Hepatocyte (in vitro differentiated cells): ENCODE measurements at regions not wholly inside any gene's neighbourhood (a gene's known extent, or its start where the extent isn't known, plus 50 kb on each side); places are given as distances from the start of the nearest gene placed in this dataset.
A peak's percentile ranks its signal among the peaks of the same experiment; 100 is the strongest.

Experiments used
- DNase-seq: peaks from one replicate; pipeline ENCODE4 v3.0.0-alpha.2; 2016; ENCODE audit warnings: low spot score
- H2AFZ ChIP-seq: fragments of 200-600 bp; sonication (generic); 2 replicates; pipeline ENCODE4 v1.6.0; 2016; ENCODE audit warnings: antibody characterized with exemption, mild to moderate bottlenecking
- H3K27ac ChIP-seq: fragments of 200-600 bp; sonication (generic); 2 replicates; pipeline ENCODE4 v1.5.1; 2016; ENCODE audit warnings: mild to moderate bottlenecking
- H3K27me3 ChIP-seq: fragments of 200-600 bp; sonication (generic); 2 replicates; pipeline ENCODE4 v1.6.1; 2016
- H3K36me3 ChIP-seq: fragments of 200-600 bp; sonication (generic); replicated peaks from 2 replicates; pipeline ENCODE4 v1.5.1; 2016; ENCODE audit warnings: low read depth; ENCODE audit not compliant: insufficient read depth
- H3K4me1 ChIP-seq: fragments of 200-600 bp; sonication (generic); 2 replicates; pipeline ENCODE4 v1.5.1; 2016; ENCODE audit warnings: mild to moderate bottlenecking, moderate library complexity; ENCODE audit not compliant: insufficient read depth
- H3K4me2 ChIP-seq: fragments of 200-600 bp; sonication (generic); 2 replicates; pipeline ENCODE4 v1.6.0; 2016
- H3K4me3 ChIP-seq: fragments of 200-600 bp; sonication (generic); 2 replicates; pipeline ENCODE4 v1.5.1; 2016; ENCODE audit warnings: mild to moderate bottlenecking
- H3K79me2 ChIP-seq: fragments of 200-600 bp; sonication (generic); 2 replicates; pipeline ENCODE4 v1.6.0; 2017; ENCODE audit warnings: mild to moderate bottlenecking
- H3K9me2 ChIP-seq: fragments of 200-600 bp; sonication (generic); replicated peaks from 2 replicates; pipeline ENCODE4 v1.6.0; 2017; ENCODE audit warnings: mild to moderate bottlenecking; ENCODE audit not compliant: insufficient read depth
- H3K9me3 ChIP-seq: fragments of 200-600 bp; sonication (generic); 2 replicates; pipeline ENCODE4 v1.5.1; 2016; ENCODE audit warnings: low read depth, mild to moderate bottlenecking
- H4K20me1 ChIP-seq: fragments of 200-600 bp; sonication (generic); 2 replicates; pipeline ENCODE4 v1.6.0; 2016; ENCODE audit warnings: mild to moderate bottlenecking; ENCODE audit not compliant: insufficient read depth, poor library complexity, severe bottlenecking
- EZH2 ChIP-seq: fragments of 200-600 bp; sonication (generic); IDR thresholded peaks from 2 replicates; pipeline ENCODE4 v1.6.1; 2016; ENCODE audit warnings: antibody characterized with exemption, mild to moderate bottlenecking, borderline replicate concordance
- EZH2phosphoT487 ChIP-seq: fragments of 200-600 bp; sonication (generic); IDR thresholded peaks from one replicate; pipeline ENCODE4 v1.6.1; 2018; ENCODE audit warnings: antibody characterized with exemption, mild to moderate bottlenecking, low read depth, moderate library complexity; ENCODE audit not compliant: unreplicated experiment, severe bottlenecking
- whole genome bisulfite sequencing: methylation state at CpG from one replicate; pipeline ENCODE4 v1.1.6; 2016; ENCODE audit warnings: low lambda C conversion rate; ENCODE audit errors: missing lambda C conversion rate; 5-methylcytosine and 5-hydroxymethylcytosine counted together
- TF ChIP-seq, protein P1 (sequence below): fragments of 200-600 bp; sonication (generic); IDR thresholded peaks from 2 replicates; pipeline ENCODE4 v1.5.1; 2016; ENCODE audit warnings: antibody characterized with exemption, mild to moderate bottlenecking; ENCODE audit not compliant: poor library complexity

- no peaks in the 10 kb centered on the region for H3K9me2 ChIP-seq
- H3K9me3 ChIP-seq, result no peaks in the 10 kb centered on the region
- WGBS, result 62% methylated on average over 1 of the region's 1 CpG
- DNase-seq, result no peak
- H3K27ac ChIP-seq, result no peak overlapping the region
- no peak for TF ChIP-seq EZH2
- TF ChIP-seq, protein P1, sequence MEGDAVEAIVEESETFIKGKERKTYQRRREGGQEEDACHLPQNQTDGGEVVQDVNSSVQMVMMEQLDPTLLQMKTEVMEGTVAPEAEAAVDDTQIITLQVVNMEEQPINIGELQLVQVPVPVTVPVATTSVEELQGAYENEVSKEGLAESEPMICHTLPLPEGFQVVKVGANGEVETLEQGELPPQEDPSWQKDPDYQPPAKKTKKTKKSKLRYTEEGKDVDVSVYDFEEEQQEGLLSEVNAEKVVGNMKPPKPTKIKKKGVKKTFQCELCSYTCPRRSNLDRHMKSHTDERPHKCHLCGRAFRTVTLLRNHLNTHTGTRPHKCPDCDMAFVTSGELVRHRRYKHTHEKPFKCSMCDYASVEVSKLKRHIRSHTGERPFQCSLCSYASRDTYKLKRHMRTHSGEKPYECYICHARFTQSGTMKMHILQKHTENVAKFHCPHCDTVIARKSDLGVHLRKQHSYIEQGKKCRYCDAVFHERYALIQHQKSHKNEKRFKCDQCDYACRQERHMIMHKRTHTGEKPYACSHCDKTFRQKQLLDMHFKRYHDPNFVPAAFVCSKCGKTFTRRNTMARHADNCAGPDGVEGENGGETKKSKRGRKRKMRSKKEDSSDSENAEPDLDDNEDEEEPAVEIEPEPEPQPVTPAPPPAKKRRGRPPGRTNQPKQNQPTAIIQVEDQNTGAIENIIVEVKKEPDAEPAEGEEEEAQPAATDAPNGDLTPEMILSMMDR, result no peak
- no peak for TF ChIP-seq EZH2phosphoT487
- no peaks in the 10 kb centered on the region for H4K20me1 ChIP-seq
- no peaks in the 10 kb centered on the region for H3K27me3 ChIP-seq
- H3K36me3 ChIP-seq, result no peaks in the 10 kb centered on the region
- H3K4me2 ChIP-seq, result no peak overlapping the region
- H3K4me3 ChIP-seq, result no peak overlapping the region
- no peaks in the 10 kb centered on the region for H3K4me1 ChIP-seq
- H3K79me2 ChIP-seq, result no peaks in the 10 kb centered on the region
- H2AFZ ChIP-seq, result no peak overlapping the region
Observed at GRCh38 chr7:115572111-115572510, 458.5 kb downstream of the TFEC start.

DNA sequence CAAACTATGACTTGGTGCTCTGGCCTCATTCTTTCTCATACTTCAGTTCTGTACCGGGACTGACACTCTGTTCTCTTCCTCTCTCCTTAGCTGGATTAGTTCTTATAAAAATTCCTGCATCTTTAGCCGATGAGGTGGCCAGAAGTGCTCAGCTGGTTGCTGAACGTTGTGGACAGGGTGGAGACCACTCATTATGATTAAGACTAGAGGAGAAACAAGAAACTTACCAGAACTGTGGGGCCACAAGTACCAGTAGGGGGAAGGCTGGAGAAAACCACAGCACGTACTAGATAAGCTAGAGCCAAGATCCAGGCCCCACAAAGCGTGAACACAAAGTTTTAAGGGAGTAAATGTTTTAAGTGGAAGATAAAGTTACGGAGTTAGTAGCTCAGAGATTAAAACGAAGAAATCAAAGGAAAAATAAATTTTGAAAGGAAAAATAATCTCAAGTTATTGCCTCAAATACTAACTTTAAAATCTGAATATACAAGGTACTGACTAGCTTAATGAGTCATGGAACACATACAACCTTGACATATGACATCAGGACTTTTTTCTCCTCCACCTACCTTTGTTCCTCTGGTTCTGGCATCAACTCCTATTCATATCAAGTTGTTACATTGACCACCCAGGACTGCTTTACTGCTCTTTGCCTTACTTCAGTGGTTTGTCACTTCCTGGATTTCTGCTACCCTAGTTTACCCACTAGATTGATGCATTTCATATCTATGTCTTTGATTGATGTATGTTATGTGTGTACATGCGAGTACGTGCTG lies 469.0 kb downstream of the TFEC start:
- Histone ChIP-seq H3K27me3 (no peaks in the 10 kb centered on the region), H3K9me3 (no peaks in the 10 kb centered on the region), H3K4me2 (no peak overlapping the region), H4K20me1 (no peaks in the 10 kb centered on the region), H3K79me2 (no peaks in the 10 kb centered on the region), H2AFZ (no peak overlapping the region), H3K27ac (peak overlapping the region; percentile 17), H3K4me3 (no peak overlapping the region), H3K36me3 (no peaks in the 10 kb centered on the region), H3K4me1 (no peaks in the 10 kb centered on the region), H3K9me2 (no peaks in the 10 kb centered on the region)
- peak; percentile 46 for DNase-seq
- WGBS, result 86% methylated on average over 9 of the region's 9 CpGs
- no peak for TF ChIP-seq EZH2
- TF ChIP-seq, protein P1, result no peak
- no peak for TF ChIP-seq EZH2phosphoT487

DNA sequence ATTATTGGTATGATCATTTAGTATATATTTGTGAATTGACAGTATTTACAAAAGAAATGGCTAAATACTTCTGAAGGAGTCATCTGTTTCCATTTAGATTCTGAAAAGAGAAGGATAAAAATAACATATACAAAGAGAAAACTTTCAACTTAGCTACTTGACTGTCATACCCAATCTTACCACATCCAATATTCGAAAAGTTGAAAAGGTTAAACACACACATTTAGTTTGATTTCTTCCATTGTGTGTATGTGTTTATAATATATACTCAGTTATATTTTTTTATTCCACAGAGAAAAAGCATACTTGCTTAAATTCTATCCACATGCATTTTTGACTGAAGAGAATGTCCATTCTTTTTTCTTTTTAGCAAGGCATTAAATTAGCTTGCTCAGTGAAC lies 470.7 kb downstream of the TFEC start:
- Histone ChIP-seq H3K79me2 (no peaks in the 10 kb centered on the region), H3K4me1 (no peaks in the 10 kb centered on the region), H3K9me3 (no peaks in the 10 kb centered on the region), H2AFZ (no peak overlapping the region), H4K20me1 (no peaks in the 10 kb centered on the region), H3K4me3 (no peak overlapping the region), H3K4me2 (no peak overlapping the region), H3K27ac (no peak overlapping the region), H3K9me2 (no peaks in the 10 kb centered on the region), H3K36me3 (no peaks in the 10 kb centered on the region), H3K27me3 (no peaks in the 10 kb centered on the region)
- TF ChIP-seq, protein P1, result no peak
- TF ChIP-seq EZH2phosphoT487 (no peak), EZH2 (no peak)
- 61% methylated on average over 1 of the region's 1 CpG for WGBS
- DNase-seq, result no peak
